A549 (cell line): ENCODE measurements at regions not wholly inside any gene's neighbourhood (a gene's known extent, or its start where the extent isn't known, plus 50 kb on each side); places are given as distances from the start of the nearest gene placed in this dataset.

Source experiments
- ATAC-seq, 2 experiments: fragments of 200-7000 bp in 1 of 2; fragments of >200 bp in 1 of 2; cut with Nextera tagmentation in 1 of 2; cut with Tn5 transposase in 1 of 2; 3 replicates each; pipeline versions ENCODE4 v1.8.0 to v1.9.1; 2018 to 2020; ENCODE audit warnings: mild to moderate bottlenecking in 1 of 2, moderate library complexity in 1 of 2
- CTCF ChIA-PET: fragments of 300-600 bp; sonication (Branson Sonifier 250); formaldehyde crosslinking; extraction: SDS; loops from one replicate; lab custom pipeline; 2021; ENCODE audit warnings: antibody characterized with exemption, inconsistent platforms; lab: Yijun Ruan, JAX
- POLR2A ChIA-PET: fragments of 350-600 bp; formaldehyde crosslinking; extraction: SDS; loops from one replicate; lab custom pipeline; 2021; ENCODE audit warnings: antibody characterized with exemption, inconsistent platforms; lab: Yijun Ruan, JAX
- DNase-seq, 2 experiments: peaks; one replicate each; pipeline versions ENCODE4 v3.0.0 to v3.0.0-alpha.2; 2011 to 2016; ENCODE audit warnings: low read depth in 1 of 2, low spot score in 1 of 2
- FAIRE-seq: peaks from 2 replicates; lab custom pipeline; 2011; peaks lifted over from hg19 to GRCh38; lab: Jason Lieb, UNC
- H3K27ac ChIP-seq, 2 experiments: fragments of >200 bp; sonication (Bioruptor Twin); formaldehyde crosslinking; 3 replicates each; pipeline ENCODE4 v1.5.1; 2016 to 2017
- H3K4me1 ChIP-seq: fragments of >200 bp; sonication (Bioruptor Twin); formaldehyde crosslinking; 3 replicates; pipeline ENCODE4 v1.6.1; 2016
- H3K4me2 ChIP-seq: fragments of >200 bp; sonication (Bioruptor Twin); formaldehyde crosslinking; 3 replicates; pipeline ENCODE4 v1.6.1; 2016
- H3K4me3 ChIP-seq: fragments of >200 bp; sonication (Bioruptor Twin); formaldehyde crosslinking; 3 replicates; pipeline ENCODE4 v1.5.1; 2016
- H3K9me3 ChIP-seq: fragments of >200 bp; sonication (Bioruptor Twin); formaldehyde crosslinking; 3 replicates; pipeline ENCODE4 v1.6.1; 2016
- ATOH8 ChIP-seq: fragments of 250-450 bp; sonication (Bioruptor Pico); IDR thresholded peaks from 2 replicates; pipeline ENCODE4 v1.5.0; 2020; ENCODE audit warnings: low read depth, mild to moderate bottlenecking, moderate library complexity
- BCL3 ChIP-seq: fragments of >200 bp; sonication (Bioruptor Twin); formaldehyde crosslinking; IDR thresholded peaks from 3 replicates; pipeline ENCODE4 v1.6.1; 2016
- BHLHE40 ChIP-seq: IDR thresholded peaks from 2 replicates; pipeline ENCODE4 v1.6.1; 2012; ENCODE audit warnings: low read depth, low read length, inconsistent platforms
- CBX8 ChIP-seq: fragments of 200-600 bp; sonication (generic); IDR thresholded peaks from 2 replicates; pipeline ENCODE4 v1.6.1; 2016
- CTCF ChIP-seq: fragments of >200 bp; sonication (Bioruptor Twin); formaldehyde crosslinking; IDR thresholded peaks from 3 replicates; pipeline ENCODE4 v1.5.1; 2016
- E2F6 ChIP-seq: IDR thresholded peaks from 2 replicates; pipeline ENCODE4 v1.6.1; 2012; ENCODE audit warnings: low read depth, borderline replicate concordance
- EHMT2 ChIP-seq: fragments of 200-600 bp; sonication (generic); IDR thresholded peaks from 2 replicates; pipeline ENCODE4 v1.6.1; 2016; ENCODE audit warnings: antibody characterized with exemption, low read depth, mild to moderate bottlenecking, moderate library complexity
- ELK1 ChIP-seq: fragments of 150-350 bp; IDR thresholded peaks from 2 replicates; pipeline ENCODE4 v1.6.1; 2014; ENCODE audit warnings: low read depth, mild to moderate bottlenecking, low read length
- ESRRA ChIP-seq: fragments of 150-350 bp; IDR thresholded peaks from 2 replicates; pipeline ENCODE4 v1.6.1; 2014; ENCODE audit warnings: mild to moderate bottlenecking, low read length, borderline replicate concordance
- HEYL ChIP-seq: fragments of 250-450 bp; sonication (Bioruptor Pico); IDR thresholded peaks from 2 replicates; pipeline ENCODE4 v1.8.0; 2021; ENCODE audit warnings: mild to moderate bottlenecking, moderate library complexity
- HMGXB4 ChIP-seq: fragments of 250-450 bp; sonication (Bioruptor Pico); IDR thresholded peaks from 2 replicates; pipeline ENCODE4 v1.5.0; 2021; ENCODE audit warnings: mild to moderate bottlenecking, moderate library complexity, borderline replicate concordance
- HOXA7 ChIP-seq: fragments of 250-450 bp; sonication (Bioruptor Pico); IDR thresholded peaks from 2 replicates; pipeline ENCODE4 v1.5.0; 2020; ENCODE audit warnings: mild to moderate bottlenecking, moderate library complexity
- JUN ChIP-seq, 2 experiments: fragments of >200 bp; sonication (Bioruptor Twin); formaldehyde crosslinking; IDR thresholded peaks; 2 replicates in 1 of 2; 3 replicates in 1 of 2; pipeline ENCODE4 v1.6.1; 2016 to 2017
- JUNB ChIP-seq: fragments of >200 bp; sonication (Bioruptor Twin); formaldehyde crosslinking; IDR thresholded peaks from 2 replicates; pipeline ENCODE4 v1.6.1; 2016
- MAFK ChIP-seq: fragments of 450-650 bp; IDR thresholded peaks from 2 replicates; pipeline ENCODE4 v1.6.1; 2014; ENCODE audit not compliant: partially characterized antibody
- NPAS2 ChIP-seq: fragments of 250-450 bp; sonication (Bioruptor Pico); IDR thresholded peaks from 2 replicates; pipeline ENCODE4 v1.8.0; 2022; ENCODE audit warnings: mild to moderate bottlenecking, moderate library complexity, borderline replicate concordance
- NR3C1 ChIP-seq: fragments of >200 bp; sonication (Bioruptor Twin); formaldehyde crosslinking; IDR thresholded peaks from 3 replicates; pipeline ENCODE4 v1.6.1; 2017
- POLR2A ChIP-seq: IDR thresholded peaks from 2 replicates; pipeline ENCODE4 v1.6.1; 2012; ENCODE audit warnings: mild to moderate bottlenecking, low read length
- RFX5 ChIP-seq: fragments of 450-650 bp; IDR thresholded peaks from 2 replicates; pipeline ENCODE4 v1.7.1; 2014; ENCODE audit warnings: antibody characterized with exemption, mild to moderate bottlenecking, moderate library complexity
- TP53 ChIP-seq: fragments of 250-450 bp; sonication (Bioruptor Pico); IDR thresholded peaks from 2 replicates; pipeline ENCODE4 v1.5.0; 2021; ENCODE audit warnings: mild to moderate bottlenecking, moderate library complexity
- ZNF302 ChIP-seq: fragments of 250-450 bp; sonication (Bioruptor Pico); IDR thresholded peaks from 2 replicates; pipeline ENCODE4 v1.9.0; 2021; ENCODE audit warnings: inconsistent platforms, mild to moderate bottlenecking, moderate library complexity
- WGBS: methylation state at CpG from one replicate; pipeline ENCODE4 v1.1.6; 2017; ENCODE audit errors: missing lambda C conversion rate; 5-methylcytosine and 5-hydroxymethylcytosine counted together

- DNase-seq (no peak), ATAC-seq (no peak), FAIRE-seq (no peak)
- ChIA-PET CTCF (no interaction called here), POLR2A (no interaction called here)
- 69% methylated on average over 1 of the region's 1 CpG for WGBS
- H3K9me3 ChIP-seq = no peaks in the 10 kb centered on the region
- H3K4me2 ChIP-seq = no peak overlapping the region
- no peak overlapping the region for H3K4me3 ChIP-seq
- no peak overlapping the region for H3K27ac ChIP-seq
- TF ChIP-seq ESRRA = no peak
- no peak for TF ChIP-seq ATOH8 (CRISPR knock-in tag)
- TF ChIP-seq RFX5 = no peak
- no peak for TF ChIP-seq CBX8
- no peak for TF ChIP-seq MAFK
- TF ChIP-seq ELK1 = no peak
- H3K4me1 ChIP-seq = no peaks in the 10 kb centered on the region
Measured at GRCh38 chr3:34185301-34185700, 386.9 kb downstream of the PDCD6IP start.

GRCh38 chr3:34189133-34189532 lies 390.7 kb downstream of the PDCD6IP start:
- Histone ChIP-seq H3K27ac (no peak overlapping the region), H3K4me1 (no peaks in the 10 kb centered on the region), H3K4me3 (no peak overlapping the region), H3K9me3 (no peaks in the 10 kb centered on the region)
- DNase-seq = no peak
- FAIRE-seq = no peak
- CTCF ChIA-PET = no interaction called here
- 81% methylated on average over 7 of the region's 7 CpGs for WGBS
- no peak for ATAC-seq
- TF ChIP-seq NPAS2 (CRISPR knock-in tag) (no peak), EHMT2 (no peak), ZNF302 (CRISPR knock-in tag) (no peak), HMGXB4 (no peak), BCL3 (no peak), JUNB (no peak), NR3C1 (no peak), TP53 (no peak), POLR2A (no peak), JUN (IDR thresholded peaks at IDR 0.05) (no peak), BHLHE40 (no peak), CTCF (no peak), MAFK (no peak), HOXA7 (no peak), E2F6 (no peak), HEYL (CRISPR knock-in tag) (no peak)
- TF ChIP-seq, all 56 proteins: peak for 0
- no peak overlapping the region for H3K4me2 ChIP-seq
- POLR2A ChIA-PET = no interaction called here
